ENCODE measurements at regions not wholly inside any gene's neighbourhood (a gene's known extent, or its start where the extent isn't known, plus 50 kb on each side); places are given as distances from the start of the nearest gene placed in this dataset.

- Mint-ChIP-seq H3K9me3 (ENCODE audit: unreplicated experiment) (peaks cover 9% of the 10 kb centered on the region), H3K36me3 (ENCODE audit: low read depth, unreplicated experiment) (peaks cover 7% of the 10 kb centered on the region), H3K4me1 (ENCODE audit: unreplicated experiment) (no peaks in the 10 kb centered on the region), H3K27ac (ENCODE audit: unreplicated experiment) (no peak overlapping the region), H3K4me3 (ENCODE audit: unreplicated experiment) (no peak overlapping the region), H3K27me3 (ENCODE audit: unreplicated experiment) (peaks cover 4% of the 10 kb centered on the region)
- no peak for DNase-seq (ENCODE audit: low spot score)
- no peak for TF ChIP-seq CTCF (IDR thresholded peaks at IDR 0.05; ENCODE audit: unreplicated experiment)
Observed at GRCh38 chr7:69260023-69260422, 338.3 kb upstream of the AUTS2 start.

- H3K9me3 Mint-ChIP-seq (ENCODE audit: unreplicated experiment): no peaks in the 10 kb centered on the region
- H3K27ac Mint-ChIP-seq (ENCODE audit: unreplicated experiment): no peak overlapping the region
- no peak for DNase-seq (ENCODE audit: low spot score)
- peaks cover 5% of the 10 kb centered on the region for H3K27me3 Mint-ChIP-seq (ENCODE audit: unreplicated experiment)
- no peak for TF ChIP-seq CTCF (IDR thresholded peaks at IDR 0.05; ENCODE audit: unreplicated experiment)
- H3K4me1 Mint-ChIP-seq (ENCODE audit: unreplicated experiment): no peaks in the 10 kb centered on the region
- H3K36me3 Mint-ChIP-seq (ENCODE audit: low read depth, unreplicated experiment): peaks cover 4% of the 10 kb centered on the region
- no peak overlapping the region for H3K4me3 Mint-ChIP-seq (ENCODE audit: unreplicated experiment)
Observed at GRCh38 chr7:69263550-69263949, 334.7 kb upstream of the AUTS2 start.

- Mint-ChIP-seq H3K9me3 (ENCODE audit: unreplicated experiment) (peaks cover 23% of the 10 kb centered on the region), H3K27ac (ENCODE audit: unreplicated experiment) (no peak overlapping the region), H3K27me3 (ENCODE audit: unreplicated experiment) (peaks cover 7% of the 10 kb centered on the region), H3K4me3 (ENCODE audit: unreplicated experiment) (no peak overlapping the region), H3K4me1 (ENCODE audit: unreplicated experiment) (no peaks in the 10 kb centered on the region), H3K36me3 (ENCODE audit: low read depth, unreplicated experiment) (peaks cover 7% of the 10 kb centered on the region)
- DNase-seq (ENCODE audit: low spot score): no peak
- no peak for TF ChIP-seq CTCF (IDR thresholded peaks at IDR 0.05; ENCODE audit: unreplicated experiment)
Observed at GRCh38 chr7:69269806-69270205, 328.5 kb upstream of the AUTS2 start.

- Mint-ChIP-seq H3K27me3 (ENCODE audit: unreplicated experiment) (peaks cover 6% of the 10 kb centered on the region), H3K4me1 (ENCODE audit: unreplicated experiment) (no peaks in the 10 kb centered on the region), H3K36me3 (ENCODE audit: low read depth, unreplicated experiment) (peaks cover 7% of the 10 kb centered on the region), H3K9me3 (ENCODE audit: unreplicated experiment) (peaks cover 27% of the 10 kb centered on the region), H3K27ac (ENCODE audit: unreplicated experiment) (no peak overlapping the region), H3K4me3 (ENCODE audit: unreplicated experiment) (no peak overlapping the region)
- DNase-seq (ENCODE audit: low spot score): no peak
- TF ChIP-seq CTCF (IDR thresholded peaks at IDR 0.05; ENCODE audit: unreplicated experiment): no peak
Observed at GRCh38 chr7:69272101-69272500, 326.2 kb upstream of the AUTS2 start.

GRCh38 chr7:69276011-69276729, 322.1 kb upstream of the AUTS2 start:
- Mint-ChIP-seq H3K4me1 (ENCODE audit: unreplicated experiment) (no peaks in the 10 kb centered on the region), H3K36me3 (ENCODE audit: low read depth, unreplicated experiment) (peaks cover 6% of the 10 kb centered on the region), H3K4me3 (ENCODE audit: unreplicated experiment) (no peak overlapping the region), H3K27ac (ENCODE audit: unreplicated experiment) (no peak overlapping the region), H3K27me3 (ENCODE audit: unreplicated experiment) (no peaks in the 10 kb centered on the region), H3K9me3 (ENCODE audit: unreplicated experiment) (peaks cover 32% of the 10 kb centered on the region)
- no peak for DNase-seq (ENCODE audit: low spot score)
- TF ChIP-seq CTCF (IDR thresholded peaks at IDR 0.05; ENCODE audit: unreplicated experiment): no peak
